ENCODE measurements at regions not wholly inside any gene's neighbourhood (a gene's known extent, or its start where the extent isn't known, plus 50 kb on each side); places are given as distances from the start of the nearest gene placed in this dataset.
"Not testable (repeated sequence)": the region's sequence is repeated elsewhere in the genome, so short reads cannot be mapped to it uniquely, and the experiment has no call there.

GRCh38 chr16:86846136-86846535 lies 267.8 kb downstream of the FOXL1 start:
- no peak for DNase-seq

DNA sequence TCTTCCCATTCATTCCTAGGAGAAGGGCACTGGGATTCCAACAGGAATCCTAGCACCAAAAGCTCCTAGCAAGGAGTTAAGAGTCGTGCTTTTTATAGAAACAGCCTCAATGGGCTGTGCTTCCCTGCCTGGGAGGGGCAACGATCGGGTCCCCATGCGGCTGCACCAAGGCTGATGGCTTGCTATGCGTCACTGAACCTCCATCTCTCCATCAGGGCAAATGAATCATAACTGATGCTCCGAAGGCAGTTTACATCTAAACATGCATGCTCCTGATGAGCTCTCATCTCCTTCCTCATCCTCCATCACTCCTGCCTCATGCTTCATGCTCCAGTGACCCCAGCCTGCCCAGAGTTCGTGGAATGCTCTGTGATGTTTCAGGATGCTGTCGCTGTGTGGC lies 270.5 kb downstream of the FOXL1 start:
- DNase-seq = no peak

DNA sequence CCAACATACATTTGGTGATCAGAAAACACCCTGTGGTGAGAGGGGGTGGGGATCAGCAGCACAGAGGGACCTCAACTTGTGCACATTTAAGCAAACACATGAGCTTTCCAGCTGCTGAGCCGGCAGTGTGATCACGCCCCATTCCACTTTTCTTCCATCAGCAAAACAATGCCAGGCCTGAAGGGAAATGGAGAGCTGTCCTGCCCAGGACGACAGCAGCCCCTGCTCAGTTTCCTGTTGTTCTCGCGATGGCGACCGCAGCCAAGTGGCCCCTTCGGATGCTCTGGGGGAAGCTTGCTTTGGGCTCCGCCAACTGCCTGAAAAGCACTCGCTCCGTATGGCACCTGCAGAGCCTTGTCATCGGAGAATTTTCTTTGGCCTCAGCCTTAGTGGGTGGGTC lies 272.3 kb downstream of the FOXL1 start:
- no peak for DNase-seq

DNA sequence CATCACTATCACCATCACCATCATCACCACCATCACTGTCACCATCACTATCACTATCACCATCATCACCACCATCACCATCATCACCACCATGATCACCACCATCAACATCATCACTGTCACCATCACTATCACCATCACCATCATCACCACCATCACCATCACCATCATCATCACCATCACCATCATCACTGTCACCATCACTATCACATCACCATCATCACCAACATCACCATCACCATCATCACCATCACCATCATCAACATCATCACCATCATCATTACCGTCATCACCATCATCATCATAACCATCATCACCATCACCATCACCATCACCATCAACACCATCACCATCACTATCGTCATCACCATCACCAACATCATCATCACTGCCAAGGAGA lies 273.8 kb downstream of the FOXL1 start:
- no peak for DNase-seq

DNA sequence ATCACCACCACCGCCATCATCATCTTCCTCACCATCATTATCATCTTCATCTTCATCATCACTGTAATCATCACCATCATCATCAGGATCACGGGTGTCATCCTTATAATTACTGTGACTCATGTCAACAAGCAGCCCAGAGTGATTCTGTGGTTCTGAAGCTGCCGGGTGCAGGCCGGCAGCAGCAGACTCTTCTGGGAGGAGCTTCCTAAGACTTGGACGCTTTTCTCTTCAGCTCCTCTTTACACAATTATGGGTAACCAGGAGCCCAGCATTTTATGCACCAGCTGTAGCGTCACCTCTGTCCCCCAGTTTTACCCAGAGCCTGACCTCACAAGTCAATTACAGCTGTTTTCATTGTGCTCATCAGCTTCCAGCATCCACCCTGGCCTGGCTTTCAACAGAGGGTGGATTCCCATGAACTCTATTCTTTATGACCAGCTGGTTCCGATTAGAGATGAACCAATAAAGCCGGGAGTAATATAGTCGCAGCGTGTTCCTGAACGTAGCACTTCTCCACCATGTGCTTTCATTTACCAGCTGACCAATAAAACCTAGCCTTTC lies 275.8 kb downstream of the FOXL1 start:
- no peak for DNase-seq

GRCh38 chr16:86854626-86855294 lies 276.4 kb downstream of the FOXL1 start:
- DNase-seq = no peak

GRCh38 chr16:86856946-86857586 lies 278.7 kb downstream of the FOXL1 start:
- no peak for DNase-seq

DNA sequence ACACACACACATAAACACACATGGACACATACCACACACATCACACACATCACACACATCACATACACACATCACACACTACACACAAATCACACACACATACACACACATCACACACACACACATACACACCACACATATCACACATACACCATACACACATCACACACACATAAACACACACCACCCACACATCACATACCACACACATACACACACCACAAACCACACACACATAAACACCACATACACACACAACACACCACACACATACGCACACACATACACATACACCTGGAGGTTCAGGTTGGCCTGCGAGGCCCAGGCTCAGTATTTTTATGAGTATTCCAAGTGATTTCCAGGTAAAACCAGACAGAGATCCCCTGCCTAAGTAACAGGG lies 279.5 kb downstream of the FOXL1 start:
- DNase-seq = no peak

- DNase-seq = no peak
These were observed 280.2 kb downstream of the FOXL1 start for GRCh38 chr16:86858501-86858900.

- DNase-seq = not testable (repeated sequence)
These were observed 283.0 kb downstream of the FOXL1 start for GRCh38 chr16:86861270-86861858.

GRCh38 chr16:86862595-86863280 lies 284.4 kb downstream of the FOXL1 start:
- no peak for DNase-seq

DNA sequence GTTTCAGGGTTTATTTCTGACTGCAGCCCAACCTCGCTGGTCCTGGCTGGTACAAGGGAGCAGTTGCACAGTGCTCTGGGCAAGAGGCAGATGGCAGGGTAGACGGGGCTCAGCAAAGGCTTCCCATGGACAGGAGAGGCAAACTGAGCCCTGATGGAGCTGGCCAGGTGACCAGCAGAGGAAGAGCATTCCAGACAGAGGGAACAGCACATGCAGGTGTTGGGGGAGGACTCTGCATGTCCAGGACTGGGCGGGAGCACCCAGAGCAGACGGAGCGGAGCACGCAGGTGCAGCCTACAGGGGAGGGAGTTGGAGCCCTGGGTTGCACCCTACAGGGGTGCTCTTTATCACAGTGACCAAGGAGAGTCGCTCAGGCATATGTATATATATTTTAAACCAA lies 285.3 kb downstream of the FOXL1 start:
- no peak for DNase-seq

DNA sequence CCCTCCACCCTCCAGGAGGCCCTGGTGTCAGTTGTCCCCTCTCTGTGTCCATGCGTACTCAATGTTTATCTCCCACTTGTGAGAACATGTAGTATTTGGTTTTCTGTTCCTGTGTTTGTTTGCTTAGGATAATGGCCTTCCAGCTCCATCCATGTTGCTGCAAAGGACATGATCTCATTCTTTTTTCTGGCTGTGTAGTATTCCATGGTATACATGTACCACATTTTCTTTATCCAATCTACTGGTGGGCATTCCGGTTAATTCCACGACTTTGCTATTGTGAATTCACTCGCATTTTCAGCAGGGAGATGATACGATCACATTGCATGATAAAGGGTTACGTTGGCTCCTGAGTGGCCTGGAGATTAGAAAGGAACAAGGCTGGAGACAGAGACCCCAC lies 286.2 kb downstream of the FOXL1 start:
- no peak for DNase-seq

DNA sequence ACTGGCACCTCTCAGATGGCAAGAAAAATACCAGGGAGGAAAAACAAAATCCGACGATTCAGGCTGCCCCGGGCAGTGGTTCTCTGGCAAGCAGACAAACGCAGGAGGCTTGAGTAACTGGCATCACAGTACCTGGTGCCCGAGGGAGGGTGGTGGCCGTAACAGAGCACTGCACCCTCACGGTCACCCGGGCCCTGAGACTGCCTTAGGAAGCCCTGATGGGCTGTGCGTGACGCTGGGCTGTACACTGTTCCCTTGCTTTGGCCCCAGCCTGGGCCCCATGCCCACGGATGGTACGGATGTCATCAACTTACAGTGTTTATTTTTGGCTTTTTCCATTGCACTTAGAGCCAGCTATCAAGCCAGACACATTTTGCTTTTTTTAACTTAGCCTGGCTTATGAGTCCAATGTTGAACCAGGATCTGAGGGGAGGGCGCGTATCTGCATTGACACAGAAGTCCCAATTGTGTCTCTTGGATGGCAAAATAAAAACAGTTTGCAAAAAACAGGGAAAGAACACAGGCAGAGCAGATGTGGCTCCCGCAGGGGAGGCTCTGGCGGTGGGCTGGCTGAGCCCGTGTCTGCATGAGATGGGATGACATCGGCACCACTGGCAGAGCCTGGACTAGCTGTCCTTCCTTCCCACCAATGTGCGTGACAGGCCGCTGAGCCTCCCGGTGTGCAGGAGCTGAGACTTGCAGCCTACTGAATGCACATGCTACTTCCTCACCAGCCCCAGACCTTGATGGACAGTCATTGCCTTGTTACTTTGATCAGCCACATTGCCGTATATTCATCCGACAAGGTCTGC lies 287.7 kb downstream of the FOXL1 start:
- no peak for DNase-seq

DNA sequence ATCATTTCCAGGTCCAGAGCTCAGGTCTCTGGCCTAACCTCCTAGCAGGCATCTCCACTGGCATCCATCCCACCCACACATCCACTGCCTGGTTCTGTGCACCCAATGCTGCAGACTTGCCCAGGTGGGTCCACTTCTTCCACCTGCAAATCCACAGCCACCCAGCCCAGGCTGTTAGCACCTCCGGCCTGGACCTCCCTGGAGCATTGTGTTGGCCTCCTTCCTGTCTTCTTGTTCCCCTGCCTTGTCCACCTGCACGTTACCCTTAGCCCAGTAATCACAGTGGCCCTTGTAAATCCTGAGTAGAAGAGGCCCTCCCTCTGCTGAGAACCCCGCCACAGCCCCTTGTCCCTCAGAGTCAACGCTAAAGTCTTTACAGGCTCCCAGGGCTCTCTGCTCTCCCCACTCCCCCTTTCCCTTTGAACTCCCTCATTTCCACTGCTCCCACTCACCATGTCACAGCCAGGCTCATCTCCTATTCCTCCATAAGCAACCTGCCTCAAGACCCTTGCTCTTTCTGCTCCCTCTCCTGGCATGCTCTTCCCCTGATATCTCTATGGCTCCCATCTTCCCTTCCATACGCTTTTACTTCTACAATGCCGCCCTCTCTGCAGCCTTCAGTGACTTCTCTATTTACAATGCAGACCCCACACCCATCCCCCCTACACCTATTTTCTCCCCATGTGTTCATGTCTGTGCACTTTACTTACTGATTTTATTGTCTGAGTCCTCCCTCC lies 288.8 kb downstream of the FOXL1 start:
- no peak for DNase-seq

- no peak for DNase-seq
These were observed 289.7 kb downstream of the FOXL1 start for GRCh38 chr16:86868070-86868469.

GRCh38 chr16:86868786-86869185 lies 290.4 kb downstream of the FOXL1 start:
- DNase-seq = no peak

GRCh38 chr16:86869288-86870022 lies 291.1 kb downstream of the FOXL1 start:
- no peak for DNase-seq

- no peak for DNase-seq
These were observed 292.0 kb downstream of the FOXL1 start for GRCh38 chr16:86870380-86870779.

DNA sequence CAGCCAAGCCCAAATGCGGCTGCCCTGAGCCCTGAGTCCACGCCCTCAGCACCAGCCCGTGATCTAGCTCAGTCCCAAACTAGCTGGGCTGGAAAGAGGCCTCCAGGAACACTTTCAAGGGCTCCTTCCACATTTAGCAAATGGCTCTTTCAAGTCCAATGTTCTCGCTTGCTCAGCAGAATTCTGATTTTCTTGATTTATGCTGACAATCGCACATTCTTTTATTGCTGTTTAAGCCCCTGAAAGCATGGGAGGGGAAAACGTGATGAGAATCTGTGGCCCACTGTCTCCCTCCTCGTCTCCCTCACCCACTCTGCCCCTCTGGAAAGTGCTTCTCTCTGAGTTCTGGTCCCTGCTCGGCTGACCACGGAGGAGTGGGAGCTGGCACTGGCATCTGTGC lies 293.8 kb downstream of the FOXL1 start:
- DNase-seq = no peak

DNA sequence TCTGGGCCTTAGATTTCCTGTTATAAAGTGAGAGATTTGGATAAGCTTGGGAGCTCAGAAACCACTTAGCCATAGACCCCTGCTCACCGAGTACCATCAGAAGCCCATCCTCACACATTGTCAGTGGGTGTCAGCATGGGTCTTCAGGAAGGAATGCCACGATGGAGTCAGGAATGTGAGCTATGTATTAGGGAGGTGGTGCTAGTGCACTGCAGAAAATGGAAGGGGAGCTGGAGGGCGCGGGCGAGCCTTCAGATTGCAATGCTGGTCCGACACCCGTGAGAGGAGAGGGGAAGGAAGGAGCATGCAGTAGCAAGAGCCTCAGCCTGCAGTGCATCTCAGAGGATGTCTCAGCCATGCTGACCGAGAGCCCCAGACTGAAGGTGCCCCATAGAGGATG lies 294.5 kb downstream of the FOXL1 start:
- DNase-seq = no peak

Data from NCI-H510A treated with DMSO at 0.1 percent for 48 hours (cell line).